ENCODE measurements at regions not wholly inside any gene's neighbourhood (a gene's known extent, or its start where the extent isn't known, plus 50 kb on each side); places are given as distances from the start of the nearest gene placed in this dataset.
"Not testable (repeated sequence)": the region's sequence is repeated elsewhere in the genome, so short reads cannot be mapped to it uniquely, and the experiment has no call there.

DNA sequence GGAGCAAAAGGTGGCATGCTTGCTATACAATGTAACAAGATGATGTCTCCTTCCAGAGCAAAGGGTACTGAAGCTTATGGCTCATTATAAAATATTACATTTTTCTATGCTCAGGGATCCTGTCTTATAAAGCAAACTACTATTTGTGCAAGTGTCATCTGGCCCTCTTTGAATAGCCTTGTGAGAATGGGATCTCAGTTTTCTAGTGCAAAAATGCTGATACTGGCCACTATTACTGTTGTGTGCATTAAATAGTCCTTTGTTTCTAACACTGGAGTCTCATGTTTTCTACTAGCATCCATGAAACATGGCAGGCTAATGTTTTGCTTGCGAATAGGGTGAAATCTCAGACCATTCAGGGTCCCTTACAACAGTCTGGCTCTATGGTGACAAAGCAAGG, 823.0 kb downstream of the REEP3 start:
- no peak for FAIRE-seq
- DNase-seq (ENCODE audit: extremely low spot score, insufficient read length, low read depth) = no peak

DNA sequence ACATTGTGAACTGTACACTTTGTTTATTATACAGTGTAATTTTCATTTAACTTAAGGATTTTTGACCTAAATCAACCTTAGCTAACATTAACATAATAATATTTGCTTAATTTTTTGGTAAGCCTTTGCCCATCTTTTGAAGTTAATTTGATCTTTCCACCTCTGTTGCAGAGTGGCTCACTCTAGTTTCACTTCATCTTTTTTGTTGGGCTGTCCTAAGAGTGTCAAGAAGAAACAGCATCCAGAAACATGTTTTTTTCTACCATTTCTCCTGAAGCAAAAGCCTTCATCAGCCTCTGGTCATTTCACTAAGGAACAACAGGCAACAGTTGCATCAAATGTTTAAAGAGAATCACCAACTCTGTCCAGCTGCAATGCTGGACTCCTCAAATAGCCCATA, 824.7 kb downstream of the REEP3 start:
- DNase-seq (ENCODE audit: extremely low spot score, insufficient read length, low read depth) (no peak), FAIRE-seq (no peak)

DNA sequence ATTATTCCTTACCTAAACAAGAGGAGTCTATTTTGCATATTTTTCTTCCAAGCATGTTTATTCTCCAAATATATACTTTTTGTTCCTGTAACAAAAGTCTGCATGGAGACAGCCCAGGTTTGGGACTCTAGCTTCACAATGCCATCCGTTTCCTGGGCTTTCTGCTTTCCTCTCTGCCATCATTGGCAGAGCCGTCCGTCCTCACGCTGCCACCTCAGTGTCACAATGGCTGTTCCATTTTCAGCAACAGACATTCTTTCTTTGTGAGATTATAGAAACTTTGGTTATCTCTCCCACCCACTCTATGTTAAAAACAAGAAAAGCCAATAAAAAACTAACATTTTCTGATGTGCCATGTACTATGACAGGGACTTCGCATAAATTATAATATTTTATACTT, 825.2 kb downstream of the REEP3 start:
- DNase-seq (ENCODE audit: extremely low spot score, insufficient read length, low read depth) (no peak), FAIRE-seq (no peak)

DNA sequence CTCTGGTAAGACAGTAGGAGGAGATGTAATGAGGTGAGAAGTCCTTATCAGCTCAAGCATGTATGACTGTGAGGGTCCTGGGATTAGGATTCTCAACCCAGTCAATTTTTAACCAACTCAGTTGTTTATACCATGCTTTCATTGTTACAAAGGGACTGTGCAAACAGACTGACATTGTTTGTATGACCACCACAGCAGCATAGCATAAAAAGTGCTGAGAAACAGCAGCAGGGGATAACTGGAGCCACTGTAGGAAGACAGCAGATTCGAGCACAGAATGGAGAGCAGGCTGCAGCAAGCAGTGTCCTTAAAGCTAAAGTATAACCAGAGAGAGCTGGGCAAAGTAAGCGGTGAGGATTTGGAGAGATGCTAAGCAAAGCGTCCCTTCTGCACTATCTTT, 829.5 kb downstream of the REEP3 start:
- FAIRE-seq (no peak), DNase-seq (ENCODE audit: extremely low spot score, insufficient read length, low read depth) (no peak)

DNA sequence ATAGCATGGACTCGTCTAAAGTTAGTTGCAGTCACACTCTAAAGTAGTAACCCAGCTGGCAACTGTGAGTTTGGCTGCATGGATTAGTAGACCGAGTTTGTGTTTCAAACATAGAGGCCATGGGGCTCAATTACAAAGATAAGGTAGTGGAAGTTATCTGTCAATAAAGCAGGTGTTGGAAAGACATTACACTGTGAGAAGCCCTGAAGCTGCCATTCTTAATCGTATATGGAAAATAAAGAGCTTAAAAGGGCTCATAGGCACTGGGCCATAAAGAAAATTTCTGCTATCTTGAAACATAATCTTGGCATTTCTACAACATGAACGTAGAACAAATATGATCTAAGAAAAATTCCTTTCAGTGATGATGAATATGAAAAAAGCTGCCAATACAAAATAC, 837.7 kb downstream of the REEP3 start:
- no peak for DNase-seq (ENCODE audit: extremely low spot score, insufficient read length, low read depth)
- FAIRE-seq = no peak

DNA sequence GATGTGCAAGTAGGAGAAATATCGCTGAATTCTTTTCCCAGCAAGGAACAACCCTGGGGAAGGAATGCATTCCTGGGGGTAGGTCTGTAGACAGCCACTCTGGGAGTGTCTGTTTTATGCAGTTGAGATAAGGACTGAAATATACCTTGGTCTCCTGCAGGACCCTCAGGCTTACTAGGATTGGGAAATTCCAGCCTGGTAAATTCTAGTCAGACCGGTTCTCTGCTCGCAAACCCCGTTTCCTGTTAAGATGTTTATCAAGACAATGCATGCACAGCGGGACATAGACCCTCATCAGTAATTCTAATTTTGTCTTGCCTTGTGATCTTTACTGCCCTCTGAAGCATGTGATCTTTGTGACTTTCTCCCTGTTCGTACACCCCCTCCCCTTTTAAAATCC, 839.0 kb downstream of the REEP3 start:
- not testable (repeated sequence) for DNase-seq (ENCODE audit: extremely low spot score, insufficient read length, low read depth); FAIRE-seq

DNA sequence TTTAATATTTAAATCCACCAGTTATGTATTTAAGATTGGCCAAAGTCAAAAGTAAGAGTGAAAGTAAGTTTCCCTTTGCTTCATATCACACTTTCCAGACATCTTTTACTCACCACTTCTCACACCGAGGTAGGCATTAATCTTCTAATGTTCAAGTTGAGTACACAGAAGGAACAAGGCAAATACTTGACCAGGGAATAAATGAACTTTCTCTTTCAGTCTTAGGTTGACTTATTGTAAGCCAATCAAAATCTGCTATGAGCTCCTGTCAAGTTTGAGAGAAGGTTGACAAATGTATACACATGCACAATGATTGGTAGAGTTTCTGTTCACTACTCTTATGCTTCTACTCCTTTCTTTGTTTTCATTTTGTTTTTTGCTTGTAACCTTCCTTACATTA, 842.5 kb downstream of the REEP3 start:
- FAIRE-seq = no peak

DNA sequence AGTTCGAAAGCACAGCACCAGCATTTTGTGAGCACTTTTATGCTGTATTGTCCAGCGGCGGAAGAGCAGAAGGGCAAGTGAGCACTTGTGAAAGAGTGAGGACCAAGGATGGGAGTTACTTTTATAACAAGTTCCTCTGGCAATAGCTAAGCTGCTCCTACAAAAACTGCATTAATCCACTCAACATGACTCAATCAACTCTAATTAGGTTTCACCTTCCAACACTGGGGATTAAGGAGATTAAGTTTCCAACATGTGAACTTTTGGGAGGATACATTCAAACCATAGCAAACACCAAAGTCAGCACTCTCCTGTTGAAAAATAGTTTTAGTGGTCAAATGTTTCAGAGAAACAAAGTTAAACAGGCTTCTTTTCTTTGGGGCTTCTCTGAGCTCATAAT, 844.5 kb downstream of the REEP3 start:
- DNase-seq (ENCODE audit: extremely low spot score, insufficient read length, low read depth) = no peak
- no peak for FAIRE-seq

More for the DNA sequence above, 842.5 kb downstream of the REEP3 start:
- DNase-seq (ENCODE audit: extremely low spot score, insufficient read length, low read depth) = no peak

DNA sequence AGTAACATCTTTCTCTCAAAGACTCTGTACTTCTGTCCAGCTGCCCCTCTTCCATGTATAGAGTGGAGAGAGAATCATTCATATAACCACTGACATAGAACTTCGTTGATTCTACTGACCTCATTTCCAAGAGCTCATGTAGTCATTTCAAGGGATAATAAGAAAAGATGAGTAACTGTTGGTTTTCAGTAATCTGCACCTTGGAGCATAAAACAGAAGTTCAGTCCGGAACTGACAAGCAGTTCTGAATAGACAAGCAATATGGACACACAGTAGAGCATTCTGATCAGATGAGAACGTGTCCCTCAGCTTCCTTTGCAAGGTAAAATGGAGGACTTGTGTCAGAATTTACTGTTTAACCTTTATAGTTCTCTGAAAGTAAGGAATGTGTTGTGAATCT, 847.1 kb downstream of the REEP3 start:
- FAIRE-seq (no peak), DNase-seq (ENCODE audit: extremely low spot score, insufficient read length, low read depth) (no peak)

DNA sequence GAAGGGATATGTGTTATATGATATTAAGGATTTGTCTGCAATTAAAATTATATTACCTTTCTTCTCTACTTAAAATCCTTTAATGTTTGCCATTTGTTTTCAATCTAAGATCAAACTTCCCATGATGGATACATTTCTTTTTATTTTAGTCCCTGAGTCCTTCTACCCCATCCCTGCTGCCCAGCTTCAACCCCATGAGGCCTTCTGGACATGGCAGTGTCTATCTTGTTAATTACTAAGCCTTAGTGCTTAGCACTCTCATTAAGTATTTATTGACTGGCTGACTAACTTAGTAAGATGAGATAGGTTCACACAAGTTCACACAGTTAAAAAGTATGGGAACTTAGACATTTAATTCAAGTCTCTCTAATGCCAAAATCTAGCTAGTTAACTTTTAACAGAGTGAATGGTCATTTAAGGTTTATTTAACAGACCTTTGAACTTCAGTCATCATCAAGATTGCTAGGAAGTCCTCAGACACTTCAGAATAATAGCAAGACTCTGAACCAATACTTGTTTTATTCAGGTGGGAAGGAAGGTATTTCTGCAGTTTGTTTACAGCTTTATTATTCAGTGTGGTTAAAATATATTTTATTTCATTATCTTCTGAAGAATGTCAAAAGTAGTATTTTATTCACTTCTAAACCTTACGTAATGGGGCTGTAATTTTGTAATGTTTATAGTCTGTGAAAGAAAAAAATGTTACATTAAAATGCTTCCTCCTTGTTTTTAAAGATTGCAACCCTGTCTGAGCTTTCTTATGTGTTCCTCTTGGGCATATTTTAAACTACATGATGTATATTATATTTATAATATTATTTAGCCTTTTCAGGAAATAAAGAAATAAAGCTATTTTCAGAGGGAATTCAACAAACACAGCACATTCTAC, 848.9 kb downstream of the REEP3 start:
- FAIRE-seq (no peak), DNase-seq (ENCODE audit: extremely low spot score, insufficient read length, low read depth) (no peak)

DNA sequence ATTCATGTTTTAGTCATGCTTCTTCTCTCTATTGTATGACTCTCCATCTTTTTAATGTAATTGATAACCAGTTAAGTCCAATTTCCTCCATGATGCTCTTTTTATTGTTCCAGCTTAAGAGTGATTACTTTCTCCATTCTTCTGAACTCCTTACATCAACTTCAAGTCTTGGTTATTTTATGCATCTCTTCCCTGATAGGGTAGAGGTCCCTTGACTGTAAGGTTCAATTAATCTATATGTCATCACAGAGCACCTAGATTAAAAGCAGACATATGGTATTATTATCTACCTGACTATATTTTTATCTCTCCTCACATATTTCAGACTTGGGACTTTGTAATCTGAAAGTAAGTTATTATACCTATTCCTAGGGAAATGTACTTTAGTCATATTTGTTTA, 853.1 kb downstream of the REEP3 start:
- DNase-seq (ENCODE audit: extremely low spot score, insufficient read length, low read depth) = no peak

DNA sequence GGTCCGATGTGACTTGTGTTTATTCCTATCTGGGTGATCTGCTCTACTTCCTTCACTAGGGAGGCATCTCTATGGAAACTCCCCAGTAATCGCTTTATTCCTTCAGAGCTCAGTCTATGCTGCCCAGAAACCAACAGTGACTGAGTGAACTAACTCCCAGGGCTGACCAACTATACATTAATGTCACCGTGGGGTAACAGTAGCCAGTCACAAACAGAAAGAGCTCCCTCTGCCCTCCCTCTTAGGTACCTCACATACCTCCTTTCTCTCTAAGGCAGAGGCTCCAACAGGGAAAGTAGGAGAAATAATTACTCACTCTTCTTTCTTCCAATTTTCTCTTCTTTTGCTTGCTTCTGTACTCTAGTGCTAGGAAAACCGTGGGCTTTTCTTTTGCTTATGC, 855.0 kb downstream of the REEP3 start:
- no peak for FAIRE-seq
- DNase-seq (ENCODE audit: extremely low spot score, insufficient read length, low read depth) = no peak

More for the DNA sequence above, 853.1 kb downstream of the REEP3 start:
- no peak for FAIRE-seq

DNA sequence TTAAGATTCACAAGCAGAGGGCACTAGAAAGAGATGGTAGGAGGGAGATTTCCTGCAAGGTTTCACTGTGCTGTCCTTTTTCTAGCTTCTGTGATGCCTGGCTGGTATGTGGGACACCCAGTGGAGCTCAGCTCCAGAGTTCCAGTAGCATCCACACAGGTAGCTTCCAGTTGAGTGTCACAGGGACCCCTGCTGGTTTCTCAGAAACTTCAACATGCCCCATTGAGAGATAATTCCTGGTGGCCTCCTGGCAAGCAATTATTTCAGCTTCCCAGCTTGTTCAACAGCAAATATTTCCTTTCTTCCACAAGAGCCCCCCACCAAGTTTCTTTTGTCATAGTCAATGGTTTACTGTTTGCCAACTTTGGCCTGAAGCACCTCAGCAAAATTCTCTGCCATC, 858.7 kb downstream of the REEP3 start:
- FAIRE-seq (no peak), DNase-seq (ENCODE audit: extremely low spot score, insufficient read length, low read depth) (no peak)

DNA sequence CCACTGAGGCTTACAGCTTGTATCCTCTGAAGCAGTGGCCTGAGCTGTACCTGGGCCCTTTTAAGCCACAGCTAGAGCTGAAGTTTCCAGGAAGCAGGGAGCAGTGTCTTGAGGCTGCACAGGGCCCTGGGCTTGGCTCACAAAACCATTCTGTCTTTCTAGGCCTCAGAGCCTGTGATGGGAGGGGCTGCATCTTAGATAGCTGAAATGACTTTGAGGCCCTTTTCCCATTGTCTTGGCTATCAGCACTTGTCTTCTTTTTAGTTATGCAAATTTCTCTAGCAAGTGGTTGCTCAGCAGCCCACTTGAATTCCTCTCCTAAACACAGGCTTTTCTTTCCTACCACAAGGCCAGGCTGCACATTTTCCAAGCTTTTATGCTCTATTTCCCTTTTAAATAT, 864.2 kb downstream of the REEP3 start:
- DNase-seq (ENCODE audit: extremely low spot score, insufficient read length, low read depth) (no peak), FAIRE-seq (no peak)

DNA sequence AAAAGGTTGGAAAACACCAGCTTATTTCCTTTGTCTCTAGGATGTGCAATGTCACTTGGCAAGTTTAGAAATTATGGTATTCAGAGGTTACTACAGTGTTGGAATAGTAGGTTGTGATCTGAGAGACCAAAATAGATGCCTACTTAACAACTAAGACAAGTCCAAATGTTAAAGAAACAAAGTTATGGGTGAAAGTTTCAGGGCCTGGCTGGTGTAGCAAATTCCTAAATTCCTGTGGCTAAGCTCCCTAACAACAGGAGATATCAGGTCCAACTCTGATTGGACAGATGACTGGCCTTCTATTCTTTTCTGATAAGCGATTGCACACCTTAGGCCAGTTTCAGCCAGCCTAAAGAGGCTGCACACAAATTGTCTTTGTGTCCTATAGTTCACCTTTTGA, 873.5 kb downstream of the REEP3 start:
- FAIRE-seq (no peak), DNase-seq (ENCODE audit: extremely low spot score, insufficient read length, low read depth) (no peak)

DNA sequence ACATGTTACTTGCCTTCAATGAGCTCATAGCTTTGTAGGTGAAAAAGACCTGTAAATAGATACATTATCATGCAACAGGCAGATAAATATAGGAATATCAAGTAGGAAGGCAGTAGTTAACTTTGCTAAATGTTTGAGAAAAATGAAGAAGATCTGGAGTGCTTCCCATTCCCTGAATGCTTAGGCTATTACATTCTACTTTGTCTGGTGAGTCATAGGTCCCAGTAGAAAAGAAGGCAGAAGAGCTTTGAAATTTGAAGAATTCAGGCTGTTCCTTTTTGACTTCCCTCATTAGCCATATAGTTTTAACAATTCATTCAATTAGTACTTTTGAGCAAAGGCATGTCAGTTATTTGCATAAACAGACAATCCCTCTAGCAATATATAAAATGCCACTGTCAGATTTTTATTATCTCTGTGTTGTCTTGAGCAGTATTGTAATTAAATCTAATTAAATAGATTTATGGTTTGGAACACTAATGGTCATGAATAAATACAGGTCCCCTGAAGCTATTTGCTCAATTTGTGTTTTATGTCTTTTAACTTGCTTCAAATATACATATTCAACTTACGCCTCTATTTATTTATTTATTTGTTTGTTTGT, 875.0 kb downstream of the REEP3 start:
- no peak for FAIRE-seq
- no peak for DNase-seq (ENCODE audit: extremely low spot score, insufficient read length, low read depth)

DNA sequence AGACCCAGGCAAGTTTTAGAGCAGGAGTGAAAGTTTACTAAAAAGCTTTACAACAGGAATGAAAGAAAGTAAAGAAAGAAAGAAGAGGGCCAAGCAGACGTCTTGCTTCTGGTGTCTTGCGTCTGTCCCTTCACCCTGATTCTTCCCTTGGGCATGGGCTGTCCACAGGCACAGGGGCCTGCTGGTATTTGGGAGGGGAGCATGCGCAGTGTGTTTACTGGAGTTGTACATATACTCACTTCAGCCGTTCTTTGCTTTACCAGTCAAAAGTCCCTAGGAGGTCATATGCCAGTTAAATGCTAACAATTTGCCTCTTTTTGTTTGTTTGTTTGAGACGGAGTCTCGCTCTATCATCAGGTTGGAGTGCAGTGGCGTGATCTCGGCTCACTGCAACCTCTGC, 875.9 kb downstream of the REEP3 start:
- no peak for FAIRE-seq

DNA sequence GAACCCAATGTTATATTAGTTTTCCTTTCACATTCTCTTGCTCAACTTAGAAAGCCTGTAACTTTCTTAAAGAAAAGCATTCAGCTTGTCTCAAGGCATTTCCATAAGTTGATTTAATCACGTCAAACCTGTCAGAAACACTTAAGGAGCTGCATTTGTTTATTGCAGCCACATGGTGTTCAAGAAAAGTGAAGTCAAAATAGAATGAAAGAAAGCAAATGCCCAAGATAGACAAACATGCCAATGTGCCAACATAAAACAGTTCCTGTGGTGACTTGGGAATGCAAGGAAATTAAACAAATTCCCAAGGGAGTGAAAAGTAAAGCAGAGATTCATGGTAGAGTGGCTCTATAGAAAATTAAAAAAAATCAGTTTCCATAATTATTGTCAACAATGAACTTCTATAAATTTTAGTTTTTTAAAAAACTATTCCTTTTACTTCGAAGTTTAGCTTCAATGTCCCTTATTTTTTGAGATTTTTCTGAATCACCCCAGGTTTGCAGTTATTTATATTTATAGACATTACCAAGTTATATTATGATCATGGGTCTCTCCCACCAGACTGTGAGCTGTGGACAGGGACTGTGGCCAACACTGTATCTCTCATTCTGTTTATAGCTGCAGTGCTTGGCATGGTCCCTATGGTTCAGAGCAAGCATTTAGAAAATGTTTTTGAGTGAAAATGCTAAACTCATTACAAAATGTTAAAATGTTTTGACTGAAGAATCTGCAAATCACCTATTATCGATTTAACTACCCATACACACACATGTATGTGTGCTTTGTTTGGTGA, 887.4 kb downstream of the REEP3 start:
- DNase-seq (ENCODE audit: extremely low spot score, insufficient read length, low read depth) (no peak), FAIRE-seq (no peak)

More for the DNA sequence above, 875.9 kb downstream of the REEP3 start:
- DNase-seq (ENCODE audit: extremely low spot score, insufficient read length, low read depth) = no peak

DNA sequence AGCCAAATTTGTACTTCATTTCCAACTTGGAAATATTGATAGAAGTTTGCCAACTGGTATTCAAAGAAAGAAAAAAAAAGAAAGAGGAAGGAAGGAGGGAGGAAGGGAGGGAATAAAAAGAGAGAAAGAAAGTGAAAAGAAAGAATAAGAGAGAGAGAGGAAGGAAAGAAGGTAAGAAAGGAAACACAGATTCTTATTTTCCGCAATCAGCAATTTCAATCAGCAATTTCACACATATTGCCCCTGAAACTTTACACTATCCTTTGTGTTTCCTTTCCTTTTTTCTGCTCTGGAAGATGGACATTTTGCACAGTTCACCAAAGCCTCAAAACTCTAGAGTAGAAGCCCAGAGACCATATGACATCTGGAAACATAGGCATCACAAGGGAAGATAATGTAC, 888.1 kb downstream of the REEP3 start:
- DNase-seq (ENCODE audit: extremely low spot score, insufficient read length, low read depth) = no peak
- no peak for FAIRE-seq

DNA sequence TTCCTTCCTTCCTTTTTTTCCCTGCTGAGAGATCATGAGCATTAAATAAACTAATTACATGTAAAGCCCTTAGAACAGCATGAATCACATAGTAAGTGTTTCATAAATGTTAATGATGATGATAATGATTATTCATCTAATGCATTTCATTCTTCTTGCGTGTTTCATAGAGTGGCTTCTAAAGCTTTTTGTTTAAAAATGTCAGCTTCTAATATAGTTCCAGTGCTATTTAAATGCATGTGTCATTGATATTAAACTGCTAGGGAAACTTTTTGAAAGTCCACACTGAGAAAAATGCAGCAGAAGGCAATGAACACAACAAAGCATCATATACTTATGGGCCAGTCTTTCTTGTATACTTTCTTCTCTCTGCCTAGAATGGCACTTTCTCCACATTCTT, 894.8 kb downstream of the REEP3 start:
- no peak for DNase-seq (ENCODE audit: extremely low spot score, insufficient read length, low read depth)
- FAIRE-seq = no peak

DNA sequence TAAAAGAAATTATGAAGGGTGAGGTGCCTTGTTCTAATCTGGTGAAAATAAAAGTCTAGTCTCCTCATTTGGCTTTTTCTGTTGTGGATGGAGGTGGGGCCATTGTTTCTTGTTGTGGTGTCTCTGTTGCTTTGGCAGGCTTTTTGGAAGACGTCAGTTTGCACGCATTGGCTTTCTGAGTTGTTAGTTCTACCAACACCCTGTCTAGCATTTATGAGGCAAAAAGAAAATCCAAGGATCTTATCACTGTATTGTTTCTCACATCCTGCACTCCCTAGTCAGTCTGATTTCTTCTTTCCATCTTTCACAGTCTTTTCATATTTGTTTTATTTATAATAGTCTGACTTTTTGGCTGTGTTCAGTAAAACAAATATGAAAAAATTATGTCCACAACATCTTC, 898.3 kb downstream of the REEP3 start:
- DNase-seq (ENCODE audit: extremely low spot score, insufficient read length, low read depth) = no peak
- FAIRE-seq = no peak
